IMR-90 (cell line): ENCODE measurements at regions not wholly inside any gene's neighbourhood (a gene's known extent, or its start where the extent isn't known, plus 50 kb on each side); places are given as distances from the start of the nearest gene placed in this dataset.

Experiments used
- ATAC-seq: fragments of 200-7000 bp; cut with Tn5 transposase; 2 replicates; pipeline ENCODE4 v1.9.1; 2020; ENCODE audit warnings: low read depth, mild to moderate bottlenecking, moderate library complexity
- BruUV-seq: library from RNA; stranded (reverse); fragments of 400-500 nt; replicated peaks from 2 replicates; lab custom pipeline; 2021; lab: Mats Ljungman, UMichigan
- CTCF ChIA-PET: fragments of 300-600 bp; formaldehyde crosslinking; extraction: SDS; loops from one replicate; lab custom pipeline; 2021; ENCODE audit warnings: antibody characterized with exemption; lab: Yijun Ruan, JAX
- POLR2A ChIA-PET: fragments of 300-600 bp; sonication (Branson Sonifier 250); formaldehyde crosslinking; loops from one replicate; lab custom pipeline; 2022; ENCODE audit warnings: antibody characterized with exemption; ENCODE audit not compliant: unreplicated experiment; lab: Charles Lee
- DNase-seq: peaks from one replicate; pipeline ENCODE4 v3.0.0; 2013
- H2AFZ ChIP-seq: replicated peaks from 2 replicates; pipeline ENCODE3; 2013; ENCODE audit warnings: low read length, mild to moderate bottlenecking; ENCODE audit not compliant: poor library complexity
- H2AK5ac ChIP-seq: 2 replicates; pipeline ENCODE4 v1.6.1; 2013; ENCODE audit warnings: low read depth, low read length, inconsistent platforms
- H2AK9ac ChIP-seq: replicated peaks from 2 replicates; pipeline ENCODE3; 2013; ENCODE audit warnings: mild to moderate bottlenecking, low read depth, low read length, moderate library complexity; ENCODE audit not compliant: poor library complexity
- H2BK120ac ChIP-seq: 2 replicates; pipeline ENCODE4 v1.6.1; 2013; ENCODE audit warnings: low read depth, low read length, inconsistent platforms
- H2BK15ac ChIP-seq: 3 replicates; pipeline ENCODE4 v1.6.1; 2013; ENCODE audit warnings: low read depth, low read length, inconsistent platforms
- H2BK20ac ChIP-seq: 2 replicates; pipeline ENCODE4 v1.6.1; 2013; ENCODE audit warnings: low read depth, mild to moderate bottlenecking, inconsistent platforms, low read length, moderate library complexity
- H2BK5ac ChIP-seq: 2 replicates; pipeline ENCODE4 v1.6.1; 2013; ENCODE audit warnings: mild to moderate bottlenecking, low read depth, low read length, inconsistent platforms; ENCODE audit not compliant: poor library complexity, severe bottlenecking
- H3K14ac ChIP-seq: replicated peaks from 2 replicates; pipeline ENCODE4 v1.6.1; 2013; ENCODE audit warnings: low read depth, low read length, inconsistent platforms
- H3K18ac ChIP-seq: 2 replicates; pipeline ENCODE4 v1.6.1; 2013; ENCODE audit warnings: low read depth, low read length, control low read depth
- H3K23ac ChIP-seq: 2 replicates; pipeline ENCODE4 v1.6.1; 2013; ENCODE audit warnings: low read depth, low read length, inconsistent platforms
- H3K27ac ChIP-seq: 2 replicates; pipeline ENCODE4 v1.5.1; 2013; ENCODE audit warnings: mild to moderate bottlenecking, control low read depth, low read length; ENCODE audit not compliant: insufficient read depth
- H3K27me3 ChIP-seq: 2 replicates; pipeline ENCODE4 v1.6.1; 2013; ENCODE audit warnings: low read length; ENCODE audit not compliant: control insufficient read depth, insufficient read depth
- H3K36me3 ChIP-seq: 2 replicates; pipeline ENCODE4 v1.6.1; 2013; ENCODE audit warnings: low read length, mixed read lengths; ENCODE audit not compliant: control insufficient read depth, insufficient read depth
- H3K4ac ChIP-seq: 2 replicates; pipeline ENCODE4 v1.6.1; 2013; ENCODE audit warnings: low read depth, low read length, inconsistent platforms
- H3K4me1 ChIP-seq: 2 replicates; pipeline ENCODE4 v1.6.1; 2013; ENCODE audit warnings: low read length, mixed read lengths; ENCODE audit not compliant: control insufficient read depth, insufficient read depth
- H3K4me2 ChIP-seq: 2 replicates; pipeline ENCODE4 v1.6.1; 2013; ENCODE audit warnings: low read depth, mild to moderate bottlenecking, control low read depth, low read length, moderate library complexity
- H3K4me3 ChIP-seq: 2 replicates; pipeline ENCODE4 v1.5.1; 2013; ENCODE audit warnings: low read depth, mild to moderate bottlenecking, control low read depth, low read length, moderate library complexity; ENCODE audit not compliant: insufficient read depth
- H3K56ac ChIP-seq: 2 replicates; pipeline ENCODE4 v1.6.1; 2013; ENCODE audit warnings: low read length, inconsistent platforms; ENCODE audit not compliant: insufficient read depth; ENCODE audit errors: extremely low read depth
- H3K79me1 ChIP-seq, 2 experiments: 2 replicates each; pipeline ENCODE4 v1.6.1; 2013; ENCODE audit warnings: low read length in 2 of 2, inconsistent platforms in 1 of 2, low read depth in 1 of 2
- H3K9ac ChIP-seq: 2 replicates; pipeline ENCODE4 v1.6.1; 2013; ENCODE audit warnings: low read depth, low read length, control low read depth
- H3K9me1 ChIP-seq: 2 replicates; pipeline ENCODE4 v1.6.1; 2013; ENCODE audit warnings: low read length, inconsistent platforms; ENCODE audit not compliant: insufficient read depth
- H3K9me3 ChIP-seq: 2 replicates; pipeline ENCODE4 v1.6.1; 2013; ENCODE audit warnings: low read length; ENCODE audit not compliant: control insufficient read depth, insufficient read depth
- H4K20me1 ChIP-seq: 2 replicates; pipeline ENCODE4 v1.6.1; 2013; ENCODE audit warnings: low read length, inconsistent platforms; ENCODE audit not compliant: insufficient read depth
- H4K5ac ChIP-seq: 2 replicates; pipeline ENCODE4 v1.6.1; 2013; ENCODE audit warnings: mild to moderate bottlenecking, low read depth, low read length, control low read depth
- H4K8ac ChIP-seq, 2 experiments: 2 replicates each; pipeline ENCODE4 v1.6.1; 2013; ENCODE audit warnings: low read depth in 2 of 2, low read length in 2 of 2, control low read depth in 1 of 2, inconsistent platforms in 1 of 2
- H4K91ac ChIP-seq: 2 replicates; pipeline ENCODE4 v1.6.1; 2013; ENCODE audit warnings: low read depth, low read length, inconsistent platforms; ENCODE audit not compliant: insufficient read depth
- FOS ChIP-seq: fragments of 150-350 bp; IDR thresholded peaks from 2 replicates; pipeline ENCODE4 v1.6.1; 2016; ENCODE audit warnings: low read depth, low read length
- MXI1 ChIP-seq: IDR thresholded peaks from 2 replicates; pipeline ENCODE4 v1.6.1; 2012; ENCODE audit warnings: low read depth, mild to moderate bottlenecking, low read length, moderate library complexity, borderline replicate concordance
- NFE2L2 ChIP-seq: fragments of 150-350 bp; IDR thresholded peaks from 2 replicates; pipeline ENCODE4 v1.6.1; 2016; ENCODE audit warnings: low read depth, mild to moderate bottlenecking, low read length
- POLR2A ChIP-seq: IDR thresholded peaks from 2 replicates; pipeline ENCODE4 v1.6.1; 2012; ENCODE audit warnings: mild to moderate bottlenecking, low read depth, low read length
- RAD21 ChIP-seq: IDR thresholded peaks from 2 replicates; pipeline ENCODE4 v1.6.1; 2012; ENCODE audit warnings: low read length, improper control_type of control experiment
- RCOR1 ChIP-seq: IDR thresholded peaks from 2 replicates; pipeline ENCODE4 v1.6.1; 2012; ENCODE audit warnings: mild to moderate bottlenecking, low read length, improper control_type of control experiment; ENCODE audit not compliant: insufficient replicate concordance
- RFX5 ChIP-seq: IDR thresholded peaks from 2 replicates; pipeline ENCODE4 v1.8.0; 2012; ENCODE audit warnings: low read depth, mild to moderate bottlenecking, low read length, moderate library complexity
- SMC3 ChIP-seq: fragments of 150-350 bp; IDR thresholded peaks from 2 replicates; pipeline ENCODE4 v1.6.1; 2016; ENCODE audit warnings: low read depth, mild to moderate bottlenecking, antibody characterized with exemption, low read length, moderate library complexity
- USF2 ChIP-seq: fragments of 150-350 bp; IDR thresholded peaks from 2 replicates; pipeline ENCODE4 v1.6.1; 2017; ENCODE audit warnings: mild to moderate bottlenecking, antibody characterized with exemption, low read length, low read depth
- WGBS, 2 experiments: methylation state at CpG; one replicate each; pipeline versions ENCODE4 v1.1.5 to v1.1.7; 2013; ENCODE audit warnings: missing lambda C conversion rate in 2 of 2; ENCODE audit not compliant: insufficient read length in 1 of 2; ENCODE audit errors: extremely low coverage in 2 of 2; 5-methylcytosine and 5-hydroxymethylcytosine counted together
- dilution Hi-C: fragments of 300-500 bp; cut with HindIII; formaldehyde crosslinking; loops from one replicate; pipeline ENCODE4 v1.14.3; 2018; ENCODE audit warnings: low sequenced_read_pairs; ENCODE audit not compliant: unreplicated experiment
- in situ Hi-C: fragments of 300-500 bp; cut with MboI; formaldehyde crosslinking; loops from 3 replicates; pipeline ENCODE4 v1.14.3; 2019; ENCODE audit warnings: low sequenced_read_pairs, inconsistent platforms, mixed read lengths
- intact Hi-C: fragments of 100-400 bp; cut with micrococcal nuclease; formaldehyde crosslinking; loops from 2 replicates; pipeline ENCODE4 v1.10.0; 2022

GRCh38 chr2:228642861-228643260 is 461.4 kb upstream of the SPHKAP start:
- Histone ChIP-seq H3K56ac (no peak overlapping the region), H2BK5ac (no peak overlapping the region), H3K18ac (no peak overlapping the region), H2BK15ac (no peak overlapping the region), H3K4me3 (no peak overlapping the region), H3K4ac (no peak overlapping the region), H3K9me3 (no peaks in the 10 kb centered on the region), H4K8ac (no peak overlapping the region), H3K23ac (no peak overlapping the region), H3K36me3 (no peaks in the 10 kb centered on the region), H3K9me1 (no peaks in the 10 kb centered on the region), H4K20me1 (no peaks in the 10 kb centered on the region), H2BK120ac (no peak overlapping the region), H3K14ac (no peak overlapping the region), H2AFZ (no peak overlapping the region), H3K4me1 (no peaks in the 10 kb centered on the region), H2AK9ac (no peak overlapping the region), H3K4me2 (no peak overlapping the region), H4K5ac (no peak overlapping the region), H3K9ac (no peak overlapping the region), H3K27me3 (no peaks in the 10 kb centered on the region), H4K91ac (no peak overlapping the region), H3K79me1 (no peaks in the 10 kb centered on the region), H2BK20ac (no peak overlapping the region), H2AK5ac (no peak overlapping the region), H3K27ac (no peak overlapping the region)
- DNase-seq (no peak), ATAC-seq (no peak)
- in situ Hi-C loops (no loop called here), dilution Hi-C loops (no loop called here), intact Hi-C loops (no loop called here)
- WGBS, 2 experiments, result no CpG with 5 or more reads among the region's 2 CpGs
- ChIA-PET CTCF (no interaction called here), POLR2A (no interaction called here)
- no peak for TF ChIP-seq SMC3
- TF ChIP-seq USF2, result no peak
- no peak for TF ChIP-seq RAD21
- no peak for TF ChIP-seq MXI1
- TF ChIP-seq NFE2L2, result no peak
- no peak for TF ChIP-seq POLR2A
- TF ChIP-seq RCOR1, result no peak
- TF ChIP-seq RFX5, result no peak
- TF ChIP-seq FOS, result no peak
- no TSS peak for BruUV-seq
